ENCODE measurements at regions not wholly inside any gene's neighbourhood (a gene's known extent, or its start where the extent isn't known, plus 50 kb on each side); places are given as distances from the start of the nearest gene placed in this dataset.

DNA sequence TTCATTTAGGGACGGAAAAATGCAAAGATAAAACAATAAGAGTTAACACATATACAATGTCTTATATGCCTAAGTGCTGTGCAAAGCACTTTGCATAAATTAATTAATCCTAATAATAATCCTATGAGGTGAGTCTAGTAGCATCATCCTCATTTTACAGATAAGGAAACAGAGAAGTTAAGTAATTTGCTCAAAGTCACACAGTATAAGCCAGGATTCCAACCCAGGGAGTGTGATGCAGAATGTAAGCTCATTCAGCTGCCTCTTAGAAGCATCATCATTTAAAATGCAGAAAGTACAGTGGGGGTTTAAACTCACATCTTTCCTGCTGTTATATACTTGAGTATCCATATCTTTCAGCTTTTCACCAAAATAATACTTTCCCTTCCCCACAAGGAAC, 203.7 kb downstream of the LARP7 start:
- no peak overlapping the region for H2AFZ ChIP-seq (ENCODE audit: low read depth, low read length)
- no peak overlapping the region for H3K27ac ChIP-seq (ENCODE audit: extremely low read depth, low read depth, low read length)
- no peak overlapping the region for H3K4me3 ChIP-seq
- CTCF ChIA-PET (ENCODE audit: low intra/inter-chr PET ratio) = no interaction called here
- no TSS peak for BruUV-seq (replicated peaks)
- DNase-seq (ENCODE audit: extremely low read depth in 1 of 4, low spot score in 3 of 4) (no peak), FAIRE-seq (no peak), ATAC-seq (no peak)
- H4K20me1 ChIP-seq (replicated peaks; ENCODE audit: control insufficient read depth, insufficient read depth, low read length) = no peaks in the 10 kb centered on the region
- H3K9me1 ChIP-seq (ENCODE audit: control insufficient read depth, insufficient read depth, low read length) = no peaks in the 10 kb centered on the region
- POLR2A ChIA-PET = no interaction called here
- peak; percentile 64 for TF ChIP-seq RBM25 (IDR thresholded peaks at IDR 0.05; ENCODE audit: low read depth, low read length, severe bottlenecking)
- no peak for TF ChIP-seq DIDO1 (tag; IDR thresholded peaks at IDR 0.05; ENCODE audit: low read depth)
- intact Hi-C loops (cut with micrococcal nuclease) (no loop called here), in situ Hi-C loops (cut with MboI) (no loop called here)
- no peaks in the 10 kb centered on the region for H3K79me2 ChIP-seq (ENCODE audit: control insufficient read depth, insufficient read depth, low read length)
- no peak overlapping the region for H3K9ac ChIP-seq (ENCODE audit: insufficient read depth in 1 of 2, low read depth in 2 of 2, low read length in 2 of 2)
- H3K4me2 ChIP-seq (ENCODE audit: insufficient read depth, low read length) = no peak overlapping the region
- H3K36me3 ChIP-seq (ENCODE audit: control insufficient read depth, insufficient read depth, low read length) = no peaks in the 10 kb centered on the region
- H3K27me3 ChIP-seq (ENCODE audit: control insufficient read depth in 2 of 2, insufficient read depth in 2 of 2, low read length in 2 of 2) = no peaks in the 10 kb centered on the region
- H3K9me3 ChIP-seq (replicated peaks; ENCODE audit: control insufficient read depth, insufficient read depth, low read depth, low read length) = no peaks in the 10 kb centered on the region
- H3K4me1 ChIP-seq (replicated peaks in 1 of 2; ENCODE audit: control insufficient read depth in 2 of 2, insufficient read depth in 2 of 2, low read length in 2 of 2) = no peaks in the 10 kb centered on the region
- 0% methylated on average over 1 of the region's 1 CpG for WGBS (ENCODE audit: insufficient coverage, low coverage, missing lambda C conversion rate)

DNA sequence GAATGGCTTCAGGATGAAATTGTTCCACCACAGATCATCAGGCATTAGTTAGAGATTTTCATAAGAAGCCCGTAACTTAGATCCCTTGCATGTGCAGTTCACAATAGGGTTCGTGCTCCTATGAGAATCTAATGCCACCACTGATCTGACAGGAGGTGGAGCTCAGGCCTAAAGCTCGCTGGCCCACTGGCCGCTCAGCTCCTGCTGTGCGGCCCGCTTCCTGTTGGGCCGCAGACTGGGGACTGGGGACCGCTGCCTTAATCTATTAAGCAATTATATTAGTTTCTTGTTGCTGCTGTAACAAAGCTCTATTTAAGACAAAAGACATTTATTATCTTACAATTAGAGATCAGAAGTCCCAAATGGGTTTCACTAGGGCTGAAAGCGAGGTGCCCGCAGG, 205.6 kb downstream of the LARP7 start:
- 3% methylated on average over 10 of the region's 10 CpGs for WGBS (ENCODE audit: insufficient coverage, low coverage, missing lambda C conversion rate)
- Histone ChIP-seq H4K20me1 (replicated peaks; ENCODE audit: control insufficient read depth, insufficient read depth, low read length) (no peaks in the 10 kb centered on the region), H3K79me2 (ENCODE audit: control insufficient read depth, insufficient read depth, low read length) (no peaks in the 10 kb centered on the region), H2AFZ (ENCODE audit: low read depth, low read length) (no peak overlapping the region), H3K27ac (ENCODE audit: extremely low read depth, low read depth, low read length) (no peak overlapping the region), H3K9me1 (ENCODE audit: control insufficient read depth, insufficient read depth, low read length) (no peaks in the 10 kb centered on the region), H3K27me3 (ENCODE audit: control insufficient read depth in 2 of 2, insufficient read depth in 2 of 2, low read length in 2 of 2) (no peaks in the 10 kb centered on the region), H3K36me3 (ENCODE audit: control insufficient read depth, insufficient read depth, low read length) (no peaks in the 10 kb centered on the region), H3K4me3 (no peak overlapping the region), H3K9me3 (replicated peaks; ENCODE audit: control insufficient read depth, insufficient read depth, low read depth, low read length) (no peaks in the 10 kb centered on the region), H3K9ac (ENCODE audit: insufficient read depth in 1 of 2, low read depth in 2 of 2, low read length in 2 of 2) (no peak overlapping the region), H3K4me1 (replicated peaks in 1 of 2; ENCODE audit: control insufficient read depth in 2 of 2, insufficient read depth in 2 of 2, low read length in 2 of 2) (no peaks in the 10 kb centered on the region), H3K4me2 (ENCODE audit: insufficient read depth, low read length) (no peak overlapping the region)
- intact Hi-C loops (cut with micrococcal nuclease) (no loop called here), in situ Hi-C loops (cut with MboI) (no loop called here)
- ChIA-PET CTCF (ENCODE audit: low intra/inter-chr PET ratio) (no interaction called here), POLR2A (no interaction called here)
- TF ChIP-seq SIX5 (IDR thresholded peaks at IDR 0.05; ENCODE audit: borderline replicate concordance in 1 of 2, insufficient read depth in 1 of 2, low read depth in 1 of 2, low read length in 2 of 2) (no peak), E2F5 (CRISPR knock-in tag; IDR thresholded peaks at IDR 0.05) (no peak), MCM3 (IDR thresholded peaks at IDR 0.05) (no peak), SMAD1 (IDR thresholded peaks at IDR 0.05; ENCODE audit: low read depth, low read length, partially characterized antibody) (no peak), ZNF511 (CRISPR knock-in tag; IDR thresholded peaks at IDR 0.05) (no peak), HMG20B (CRISPR knock-in tag; IDR thresholded peaks at IDR 0.05) (no peak), DPF2 (IDR thresholded peaks at IDR 0.05) (no peak), STAG1 (CRISPR knock-in tag; IDR thresholded peaks at IDR 0.05; ENCODE audit: borderline replicate concordance) (no peak)
- FAIRE-seq = no peak
- ATAC-seq = no peak
- no TSS peak for BruUV-seq (replicated peaks)
- no peak for DNase-seq (ENCODE audit: extremely low read depth in 1 of 4, low spot score in 3 of 4)
